Choroid plexus epithelial cell (primary cell): ENCODE measurements at regions not wholly inside any gene's neighbourhood (a gene's known extent, or its start where the extent isn't known, plus 50 kb on each side); places are given as distances from the start of the nearest gene placed in this dataset.
A peak's percentile ranks its signal among the peaks of the same experiment; 100 is the strongest.

Experiments used
- DNase-seq: peaks from one replicate; pipeline ENCODE4 v3.0.0-alpha.2; 2010; ENCODE audit warnings: low read depth
- H3K4me3 ChIP-seq: 2 replicates; pipeline ENCODE4 v1.5.1; 2011; ENCODE audit warnings: low read depth, mild to moderate bottlenecking, control low read depth, low read length, moderate library complexity
- TF ChIP-seq, protein P1 (sequence below): conservative IDR thresholded peaks from 2 replicates; pipeline ENCODE4 v1.5.1; 2011; ENCODE audit warnings: low read depth, mild to moderate bottlenecking, control low read depth, inconsistent platforms, low read length, moderate library complexity

DNA sequence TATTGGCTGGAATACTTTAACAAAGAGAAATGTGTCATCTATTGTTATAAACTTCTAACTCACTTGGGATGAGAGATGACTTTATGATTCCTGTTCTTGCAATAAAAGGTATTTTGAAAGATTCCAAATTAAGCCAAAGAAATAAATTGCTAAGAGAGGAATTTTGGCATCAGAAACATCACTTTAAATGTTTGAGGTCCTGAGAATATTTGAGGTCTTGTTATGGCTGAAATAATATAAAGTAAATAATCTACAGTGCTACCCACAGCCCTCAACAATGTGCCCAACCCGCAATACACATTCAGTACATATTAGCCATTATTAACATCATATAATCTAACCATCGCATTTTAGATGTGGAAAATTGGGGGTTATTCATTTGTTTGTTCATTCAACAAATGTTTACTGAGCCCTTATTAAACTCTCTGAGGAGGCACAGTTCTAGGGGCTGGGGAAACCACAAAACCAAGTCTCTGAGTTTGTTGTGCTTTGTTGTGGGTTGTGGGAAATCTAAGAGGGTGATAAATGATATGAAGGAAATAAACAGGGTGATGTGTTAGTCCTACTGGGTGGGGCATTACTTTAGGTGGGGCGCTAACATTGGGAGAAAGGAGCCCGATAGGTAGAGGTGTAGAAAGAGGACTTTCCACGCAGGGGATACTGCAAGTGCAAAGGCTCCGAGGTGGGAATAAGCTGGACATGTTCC is 135.2 kb upstream of the CLINT1 start:
- TF ChIP-seq, protein P1, sequence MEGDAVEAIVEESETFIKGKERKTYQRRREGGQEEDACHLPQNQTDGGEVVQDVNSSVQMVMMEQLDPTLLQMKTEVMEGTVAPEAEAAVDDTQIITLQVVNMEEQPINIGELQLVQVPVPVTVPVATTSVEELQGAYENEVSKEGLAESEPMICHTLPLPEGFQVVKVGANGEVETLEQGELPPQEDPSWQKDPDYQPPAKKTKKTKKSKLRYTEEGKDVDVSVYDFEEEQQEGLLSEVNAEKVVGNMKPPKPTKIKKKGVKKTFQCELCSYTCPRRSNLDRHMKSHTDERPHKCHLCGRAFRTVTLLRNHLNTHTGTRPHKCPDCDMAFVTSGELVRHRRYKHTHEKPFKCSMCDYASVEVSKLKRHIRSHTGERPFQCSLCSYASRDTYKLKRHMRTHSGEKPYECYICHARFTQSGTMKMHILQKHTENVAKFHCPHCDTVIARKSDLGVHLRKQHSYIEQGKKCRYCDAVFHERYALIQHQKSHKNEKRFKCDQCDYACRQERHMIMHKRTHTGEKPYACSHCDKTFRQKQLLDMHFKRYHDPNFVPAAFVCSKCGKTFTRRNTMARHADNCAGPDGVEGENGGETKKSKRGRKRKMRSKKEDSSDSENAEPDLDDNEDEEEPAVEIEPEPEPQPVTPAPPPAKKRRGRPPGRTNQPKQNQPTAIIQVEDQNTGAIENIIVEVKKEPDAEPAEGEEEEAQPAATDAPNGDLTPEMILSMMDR: no peak
- no peak overlapping the region for H3K4me3 ChIP-seq
- no peak for DNase-seq

GRCh38 chr5:157993201-157993600 is 134.3 kb upstream of the CLINT1 start:
- TF ChIP-seq, protein P1: no peak

GRCh38 chr5:157990583-157991181 is 131.7 kb upstream of the CLINT1 start:
- no peak overlapping the region for H3K4me3 ChIP-seq
- TF ChIP-seq, protein P1: no peak

More at GRCh38 chr5:157993201-157993600, 134.3 kb upstream of the CLINT1 start:
- H3K4me3 ChIP-seq: no peak overlapping the region
- DNase-seq: no peak

DNA sequence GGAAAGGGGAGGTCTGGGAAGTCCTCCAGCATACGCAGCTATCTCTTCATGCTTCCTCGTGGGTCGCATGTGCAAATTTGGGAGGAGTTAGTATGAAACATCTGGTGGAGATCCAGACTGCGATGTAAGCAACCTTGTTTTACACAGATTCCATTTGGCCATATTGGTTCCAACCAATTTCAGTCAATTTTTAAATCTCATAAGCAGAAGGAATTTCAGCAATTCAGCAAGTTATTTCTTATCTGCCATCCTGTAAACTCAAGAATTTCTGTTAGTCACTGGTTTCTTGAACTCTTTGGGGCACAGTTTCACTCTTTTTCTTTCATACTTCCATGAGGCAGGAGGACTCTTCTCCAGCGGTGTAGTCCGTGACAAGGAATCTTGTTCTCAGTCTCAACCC is 130.4 kb upstream of the CLINT1 start:
- no peak overlapping the region for H3K4me3 ChIP-seq
- peak; percentile 59 for DNase-seq
- TF ChIP-seq, protein P1: no peak

More at GRCh38 chr5:157990583-157991181, 131.7 kb upstream of the CLINT1 start:
- no peak for DNase-seq

- no peak for DNase-seq
- TF ChIP-seq, protein P1: no peak
Measured at GRCh38 chr5:157987259-157987658, 128.3 kb upstream of the CLINT1 start.

DNA sequence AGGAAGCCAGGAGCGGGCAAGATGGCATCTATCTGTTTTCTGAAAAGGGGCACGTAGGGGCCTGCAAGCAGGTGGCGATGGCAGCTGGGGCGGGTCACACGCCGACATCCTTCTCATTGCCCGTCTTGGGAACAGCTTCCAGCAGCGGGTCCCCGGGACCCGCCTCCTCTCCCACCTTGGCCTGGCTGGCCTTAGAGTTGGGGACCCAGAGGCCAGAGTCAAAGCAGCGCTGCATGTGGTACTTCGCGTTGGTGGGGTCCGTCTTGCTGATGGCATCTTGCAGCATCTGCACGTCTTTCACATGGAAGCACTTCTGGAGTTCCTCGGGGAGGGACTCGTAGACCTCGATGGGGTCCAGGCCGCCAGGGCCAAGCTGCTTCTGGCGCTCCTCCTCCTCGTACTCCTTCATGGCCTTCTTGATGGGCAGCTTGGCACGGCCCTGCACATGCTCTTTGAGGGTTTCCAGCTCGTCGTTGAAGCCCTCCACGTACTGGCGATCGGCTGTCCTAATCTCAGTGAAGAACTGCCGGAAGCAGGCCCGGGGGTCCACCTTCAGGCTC is 127.6 kb upstream of the CLINT1 start:
- no peak for DNase-seq
- no peak overlapping the region for H3K4me3 ChIP-seq
- TF ChIP-seq, protein P1: no peak

More at GRCh38 chr5:157987259-157987658, 128.3 kb upstream of the CLINT1 start:
- H3K4me3 ChIP-seq: no peak overlapping the region
